GM12878 (cell line): ENCODE measurements at regions not wholly inside any gene's neighbourhood (a gene's known extent, or its start where the extent isn't known, plus 50 kb on each side); places are given as distances from the start of the nearest gene placed in this dataset.

ENCODE experiments used
- ATAC-seq: fragments of 200-7000 bp; cut with Tn5 transposase; 3 replicates; pipeline ENCODE4 v1.9.1; 2020; ENCODE audit warnings: mild to moderate bottlenecking, moderate library complexity
- BruUV-seq: library from RNA; stranded (reverse); fragments of 400-500 nt; replicated peaks from 2 replicates; lab custom pipeline; 2021; lab: Mats Ljungman, UMichigan
- CTCF ChIA-PET: fragments of 300-600 bp; sonication (Branson Sonifier 250); formaldehyde crosslinking; extraction: SDS; loops from one replicate; lab custom pipeline; 2021; ENCODE audit warnings: inconsistent platforms; lab: Yijun Ruan, JAX
- POLR2A ChIA-PET: fragments of 350-600 bp; formaldehyde crosslinking; extraction: SDS; loops from one replicate; lab custom pipeline; 2021; ENCODE audit warnings: inconsistent platforms; lab: Charles Lee
- RAD21 ChIA-PET: fragments of 300-600 bp; sonication (Branson Sonifier 250); formaldehyde crosslinking; loops from one replicate; lab custom pipeline; 2023; ENCODE audit warnings: antibody characterized with exemption; ENCODE audit not compliant: unreplicated experiment; lab: Charles Lee
- SMC1A ChIA-PET: fragments of 300-600 bp; sonication (Branson Sonifier 250); formaldehyde crosslinking; loops from one replicate; lab custom pipeline; 2023; ENCODE audit not compliant: unreplicated experiment, uncharacterized antibody; lab: Charles Lee
- DNase-seq: peaks from one replicate; pipeline ENCODE4 v3.0.0-alpha.2; 2011; ENCODE audit warnings: low read depth, low spot score
- FAIRE-seq: peaks from 3 replicates; lab custom pipeline; 2011; peaks lifted over from hg19 to GRCh38; lab: Jason Lieb, UNC
- H2AFZ ChIP-seq: 2 replicates; pipeline ENCODE4 v1.6.0; 2011; ENCODE audit warnings: low read depth, low read length, control low read depth; ENCODE audit not compliant: control insufficient read depth
- H3K27ac ChIP-seq: 2 replicates; pipeline ENCODE4 v1.5.1; 2011; ENCODE audit warnings: control low read depth; ENCODE audit not compliant: control insufficient read depth, insufficient read depth
- H3K27me3 ChIP-seq, 2 experiments: replicated peaks in 1 of 2; 2 replicates each; pipeline versions ENCODE4 v1.6.0 to v1.6.1; 2011; ENCODE audit warnings: low read length in 1 of 2; ENCODE audit not compliant: control insufficient read depth in 2 of 2, insufficient read depth in 2 of 2
- H3K36me3 ChIP-seq, 2 experiments: 2 replicates each; pipeline ENCODE4 v1.5.1; 2011; ENCODE audit warnings: low read length in 1 of 2; ENCODE audit not compliant: control insufficient read depth in 2 of 2, insufficient read depth in 2 of 2
- H3K4me1 ChIP-seq: 2 replicates; pipeline ENCODE4 v1.6.1; 2011; ENCODE audit warnings: mild to moderate bottlenecking, low read length, moderate library complexity, mixed read lengths; ENCODE audit not compliant: control insufficient read depth, insufficient read depth
- H3K4me2 ChIP-seq: 2 replicates; pipeline ENCODE4 v1.6.0; 2011; ENCODE audit warnings: control low read depth; ENCODE audit not compliant: control insufficient read depth, insufficient read depth
- H3K4me3 ChIP-seq: fragments of 200-600 bp; sonication (generic); 2 replicates; pipeline ENCODE4 v1.5.1; 2016
- H3K79me2 ChIP-seq: 2 replicates; pipeline ENCODE4 v1.6.0; 2011; ENCODE audit warnings: low read length; ENCODE audit not compliant: control insufficient read depth, insufficient read depth
- H3K9ac ChIP-seq: 2 replicates; pipeline ENCODE4 v1.8.0; 2011; ENCODE audit warnings: low read length, control low read depth, mixed read lengths; ENCODE audit not compliant: control insufficient read depth, insufficient read depth
- H3K9me3 ChIP-seq: replicated peaks from 3 replicates; pipeline ENCODE4 v1.5.1; 2011; ENCODE audit warnings: mild to moderate bottlenecking, low read length; ENCODE audit not compliant: control insufficient read depth, insufficient read depth
- H4K20me1 ChIP-seq: 2 replicates; pipeline ENCODE4 v1.6.0; 2011; ENCODE audit not compliant: control insufficient read depth, insufficient read depth
- HDAC2 ChIP-seq: fragments of 200-600 bp; sonication (generic); IDR thresholded peaks from 2 replicates; pipeline ENCODE4 v1.6.1; 2017
- KDM1A ChIP-seq: fragments of 200-600 bp; sonication (generic); IDR thresholded peaks from 2 replicates; pipeline ENCODE4 v1.6.1; 2016; ENCODE audit warnings: borderline replicate concordance
- RUNX3 ChIP-seq: IDR thresholded peaks from 2 replicates; pipeline ENCODE4 v1.6.1; 2012; ENCODE audit warnings: low read length, inconsistent platforms
- SRF ChIP-seq, 2 experiments: IDR thresholded peaks; 2 replicates each; pipeline ENCODE4 v1.6.1; 2011; ENCODE audit warnings: low read depth in 2 of 2, low read length in 2 of 2, mild to moderate bottlenecking in 1 of 2, moderate library complexity in 1 of 2
- TAF1 ChIP-seq: IDR thresholded peaks from 2 replicates; pipeline ENCODE4 v1.6.1; 2011; ENCODE audit warnings: mild to moderate bottlenecking, low read depth, low read length, borderline replicate concordance
- ZBED1 ChIP-seq: IDR thresholded peaks from 2 replicates; pipeline ENCODE4 v1.6.1; 2016; ENCODE audit warnings: borderline replicate concordance
- WGBS: methylation state at CpG from one replicate; pipeline ENCODE4 v1.1.6; 2016; ENCODE audit warnings: low lambda C conversion rate; ENCODE audit not compliant: insufficient replicate concordance, insufficient coverage; ENCODE audit errors: missing lambda C conversion rate; 5-methylcytosine and 5-hydroxymethylcytosine counted together
- in situ Hi-C: fragments of 300-500 bp; cut with MboI; formaldehyde crosslinking; loops from 9 replicates; pipeline ENCODE4 v1.14.3; 2018; ENCODE audit warnings: mixed read lengths
- intact Hi-C: fragments of 100-400 bp; cut with micrococcal nuclease; formaldehyde crosslinking; loops from one replicate; pipeline ENCODE4 v1.14.2; 2022; ENCODE audit not compliant: unreplicated experiment
- TF ChIP-seq, protein P1 (sequence below): fragments of 450-650 bp; IDR thresholded peaks from 2 replicates; pipeline ENCODE4 v1.6.1; 2016; ENCODE audit warnings: mild to moderate bottlenecking

GRCh38 chr2:181143790-181144300 is 163.4 kb downstream of the UBE2E3 start:
- BruUV-seq, result no TSS peak
- in situ Hi-C loops, result no loop called here
- ChIA-PET CTCF (interaction anchor here (1.0 to 1.7 kb wide), 2 partner anchors 9 to 16 kb away, joined by 3 to 7 read pairs; no protein-coding TSS in a partner anchor), RAD21 (no interaction called here), SMC1A (interaction anchor here (1.1 to 1.6 kb wide), 2 partner anchors 9 to 349 kb away, joined by 3 to 6 read pairs; no protein-coding TSS in a partner anchor), POLR2A (no interaction called here)
- Histone ChIP-seq H3K4me3 (no peak overlapping the region), H3K27ac (no peak overlapping the region), H3K79me2 (no peaks in the 10 kb centered on the region), H3K9ac (no peak overlapping the region), H2AFZ (no peak overlapping the region), H3K27me3 (no peaks in the 10 kb centered on the region), H3K4me2 (no peak overlapping the region), H3K4me1 (no peaks in the 10 kb centered on the region), H3K36me3 (no peaks in the 10 kb centered on the region), H4K20me1 (no peaks in the 10 kb centered on the region), H3K9me3 (no peaks in the 10 kb centered on the region; the same call in 2 of the 3 replicates)
- no peak for ATAC-seq
- FAIRE-seq, result no peak
- intact Hi-C loops, result no loop called here
- DNase-seq, result no peak
- TF ChIP-seq HDAC2 (no peak), TAF1 (no peak), ZBED1 (no peak), RUNX3 (peak; percentile 16; the same call in 1 of the 2 replicates)
- 97% methylated on average over 2 of the region's 2 CpGs for WGBS

GRCh38 chr2:181145645-181146044 is 165.2 kb downstream of the UBE2E3 start:
- ATAC-seq, result no peak
- Histone ChIP-seq H3K36me3 (no peaks in the 10 kb centered on the region), H3K9ac (no peak overlapping the region), H3K9me3 (no peaks in the 10 kb centered on the region; the same call in 2 of the 3 replicates), H3K79me2 (no peaks in the 10 kb centered on the region), H4K20me1 (no peaks in the 10 kb centered on the region), H3K4me2 (no peak overlapping the region), H3K4me1 (no peaks in the 10 kb centered on the region), H3K27ac (no peak overlapping the region), H2AFZ (no peak overlapping the region), H3K27me3 (no peaks in the 10 kb centered on the region), H3K4me3 (no peak overlapping the region)
- no TSS peak for BruUV-seq
- TF ChIP-seq SRF (IDR thresholded peaks at IDR 0.05; ENCODE audit: low read depth in 2 of 2, low read length in 2 of 2) (no peak), KDM1A (no peak)
- TF ChIP-seq, protein P1, sequence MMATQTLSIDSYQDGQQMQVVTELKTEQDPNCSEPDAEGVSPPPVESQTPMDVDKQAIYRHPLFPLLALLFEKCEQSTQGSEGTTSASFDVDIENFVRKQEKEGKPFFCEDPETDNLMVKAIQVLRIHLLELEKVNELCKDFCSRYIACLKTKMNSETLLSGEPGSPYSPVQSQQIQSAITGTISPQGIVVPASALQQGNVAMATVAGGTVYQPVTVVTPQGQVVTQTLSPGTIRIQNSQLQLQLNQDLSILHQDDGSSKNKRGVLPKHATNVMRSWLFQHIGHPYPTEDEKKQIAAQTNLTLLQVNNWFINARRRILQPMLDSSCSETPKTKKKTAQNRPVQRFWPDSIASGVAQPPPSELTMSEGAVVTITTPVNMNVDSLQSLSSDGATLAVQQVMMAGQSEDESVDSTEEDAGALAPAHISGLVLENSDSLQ, result no peak
- ChIA-PET CTCF (interaction anchor here (0.8 to 1.3 kb wide), 2 partner anchors 21 to 41 kb away, joined by 3 to 4 read pairs; no protein-coding TSS in a partner anchor), RAD21 (no interaction called here), POLR2A (no interaction called here), SMC1A (interaction anchor here (1.1 to 2.7 kb wide), 6 partner anchors 14 to 160 kb away, joined by 3 to 11 read pairs (median 4); no protein-coding TSS in a partner anchor)
- in situ Hi-C loops, result no loop called here
- no peak for DNase-seq
- intact Hi-C loops, result no loop called here
- no peak for FAIRE-seq
- WGBS, result 95% methylated on average over 17 of the region's 22 CpGs
